GM10266 (cell line): ENCODE measurements at regions not wholly inside any gene's neighbourhood (a gene's known extent, or its start where the extent isn't known, plus 50 kb on each side); places are given as distances from the start of the nearest gene placed in this dataset.

Experiments used
- DNase-seq: peaks from one replicate; pipeline ENCODE4 v3.0.0; 2012; ENCODE audit errors: extremely low spot score
- TF ChIP-seq, protein P1 (sequence below): IDR thresholded peaks from 2 replicates; pipeline ENCODE4 v1.5.1; 2012; ENCODE audit warnings: mild to moderate bottlenecking, low read depth; ENCODE audit not compliant: control insufficient read depth, insufficient read depth; ENCODE audit errors: missing control alignments

DNA sequence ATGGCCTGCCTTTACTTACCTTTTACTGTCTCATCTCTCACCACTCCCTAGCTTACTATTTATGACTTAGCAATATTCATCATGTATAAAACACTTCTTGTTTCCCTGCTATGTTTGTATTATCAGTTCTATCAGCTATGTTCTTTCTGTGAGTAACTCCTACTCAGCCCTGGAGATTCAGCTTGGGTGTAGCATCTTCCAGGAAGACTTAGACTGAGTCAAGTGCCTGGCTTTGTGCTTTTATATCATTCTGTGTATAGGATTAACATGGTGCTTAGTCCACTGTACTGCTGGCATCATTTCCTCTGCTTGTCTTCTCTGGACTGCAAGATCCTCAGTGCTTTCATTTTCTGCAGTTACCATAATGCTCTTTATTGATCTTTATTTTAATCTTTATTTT is 257.8 kb downstream of the BTBD3 start:
- TF ChIP-seq, protein P1, sequence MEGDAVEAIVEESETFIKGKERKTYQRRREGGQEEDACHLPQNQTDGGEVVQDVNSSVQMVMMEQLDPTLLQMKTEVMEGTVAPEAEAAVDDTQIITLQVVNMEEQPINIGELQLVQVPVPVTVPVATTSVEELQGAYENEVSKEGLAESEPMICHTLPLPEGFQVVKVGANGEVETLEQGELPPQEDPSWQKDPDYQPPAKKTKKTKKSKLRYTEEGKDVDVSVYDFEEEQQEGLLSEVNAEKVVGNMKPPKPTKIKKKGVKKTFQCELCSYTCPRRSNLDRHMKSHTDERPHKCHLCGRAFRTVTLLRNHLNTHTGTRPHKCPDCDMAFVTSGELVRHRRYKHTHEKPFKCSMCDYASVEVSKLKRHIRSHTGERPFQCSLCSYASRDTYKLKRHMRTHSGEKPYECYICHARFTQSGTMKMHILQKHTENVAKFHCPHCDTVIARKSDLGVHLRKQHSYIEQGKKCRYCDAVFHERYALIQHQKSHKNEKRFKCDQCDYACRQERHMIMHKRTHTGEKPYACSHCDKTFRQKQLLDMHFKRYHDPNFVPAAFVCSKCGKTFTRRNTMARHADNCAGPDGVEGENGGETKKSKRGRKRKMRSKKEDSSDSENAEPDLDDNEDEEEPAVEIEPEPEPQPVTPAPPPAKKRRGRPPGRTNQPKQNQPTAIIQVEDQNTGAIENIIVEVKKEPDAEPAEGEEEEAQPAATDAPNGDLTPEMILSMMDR = no peak
- no peak for DNase-seq

DNA sequence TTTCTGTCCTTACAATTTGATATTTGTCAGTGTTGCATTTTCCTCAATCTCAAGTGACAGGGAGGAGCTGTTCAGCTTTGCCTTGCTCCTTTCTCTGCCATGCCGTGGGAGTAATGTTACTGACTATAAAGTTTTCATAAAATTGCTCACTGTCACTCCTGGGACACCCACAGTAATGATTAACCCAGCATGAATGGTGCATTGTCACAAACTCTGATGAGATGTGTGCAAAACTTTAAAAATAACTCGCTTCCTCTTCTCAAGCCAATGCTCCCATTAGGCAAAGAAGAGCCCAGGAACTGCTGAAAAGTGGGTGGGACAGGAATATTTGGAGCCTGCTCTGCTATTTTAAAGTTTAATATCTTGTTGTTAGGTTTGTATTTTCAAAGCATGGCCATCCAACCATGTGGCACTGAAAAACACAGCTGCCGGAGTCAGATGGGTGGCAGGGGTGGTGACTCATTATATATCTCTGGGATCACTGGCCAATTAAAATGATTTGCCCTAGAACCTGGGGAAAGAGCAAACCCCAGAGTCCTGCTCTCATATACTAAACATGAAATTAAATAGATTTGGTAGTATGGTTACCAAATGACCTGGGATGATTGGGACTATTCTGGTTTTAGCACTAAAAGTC is 260.1 kb downstream of the BTBD3 start:
- TF ChIP-seq, protein P1 = no peak
- DNase-seq = no peak

DNA sequence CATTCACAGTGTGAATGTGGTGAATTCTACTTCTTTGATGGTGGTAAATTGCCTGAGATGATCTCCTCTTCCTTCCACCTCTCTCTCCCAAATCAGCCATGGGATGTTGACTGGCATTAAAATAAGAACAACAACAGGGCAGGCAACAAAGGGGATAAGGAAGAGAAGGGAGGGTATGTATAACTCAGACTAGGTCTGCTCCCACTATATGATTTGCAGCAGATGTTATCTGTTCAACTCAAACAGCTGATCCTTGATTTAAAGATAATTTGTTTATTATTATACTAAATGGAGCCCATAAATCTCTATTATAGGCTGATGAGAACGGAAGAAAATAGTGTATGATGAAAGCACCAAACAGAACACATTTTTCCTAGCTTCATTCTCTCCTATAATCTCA is 262.0 kb downstream of the BTBD3 start:
- DNase-seq = no peak
- TF ChIP-seq, protein P1 = no peak

DNA sequence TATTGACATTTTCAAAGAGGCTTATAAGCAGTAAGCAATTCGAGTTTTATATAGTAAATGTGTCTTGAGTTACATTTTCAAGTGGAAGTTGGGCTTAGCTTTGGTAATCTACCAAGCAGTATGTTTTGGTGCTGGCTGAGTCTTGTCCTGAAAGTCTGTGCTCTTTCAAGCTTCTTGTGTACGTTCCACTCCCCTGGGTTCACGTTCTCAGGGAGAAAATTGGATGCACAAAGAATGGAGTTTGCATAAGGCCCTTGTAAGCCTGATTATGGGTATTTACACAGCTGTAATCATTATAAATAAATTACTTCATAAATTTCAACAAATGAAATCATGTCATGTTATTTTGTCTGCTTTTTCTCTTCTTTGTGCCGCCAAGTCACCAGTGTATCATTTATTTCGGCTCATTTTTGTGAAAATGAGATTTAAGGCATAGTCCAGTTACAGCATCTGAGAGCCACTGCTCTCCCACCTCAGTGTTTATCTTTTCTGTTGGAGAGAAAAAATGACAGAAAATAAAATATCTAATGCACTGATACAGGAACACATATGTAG is 262.5 kb downstream of the BTBD3 start:
- TF ChIP-seq, protein P1 = no peak
- DNase-seq = no peak

DNA sequence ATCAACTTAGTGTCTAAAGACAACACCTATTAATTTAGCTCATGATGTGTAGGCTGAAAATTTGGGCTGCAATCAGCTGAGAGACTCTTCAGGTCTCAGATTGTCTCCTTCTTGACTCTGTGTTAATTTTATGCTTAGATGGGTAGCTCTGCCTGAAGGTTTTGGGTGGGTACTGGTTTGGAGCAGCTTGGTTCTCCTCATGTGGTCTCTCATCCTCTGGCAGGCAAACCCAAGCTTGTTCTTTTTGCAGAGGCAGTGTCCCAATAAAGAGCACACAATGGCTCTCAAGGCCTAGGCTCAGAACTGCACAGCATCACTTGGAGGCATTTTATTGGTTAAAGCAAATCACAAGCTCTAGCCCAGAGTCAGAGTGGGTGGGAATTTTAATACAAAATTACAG is 280.6 kb downstream of the BTBD3 start:
- TF ChIP-seq, protein P1 = no peak
- no peak for DNase-seq

DNA sequence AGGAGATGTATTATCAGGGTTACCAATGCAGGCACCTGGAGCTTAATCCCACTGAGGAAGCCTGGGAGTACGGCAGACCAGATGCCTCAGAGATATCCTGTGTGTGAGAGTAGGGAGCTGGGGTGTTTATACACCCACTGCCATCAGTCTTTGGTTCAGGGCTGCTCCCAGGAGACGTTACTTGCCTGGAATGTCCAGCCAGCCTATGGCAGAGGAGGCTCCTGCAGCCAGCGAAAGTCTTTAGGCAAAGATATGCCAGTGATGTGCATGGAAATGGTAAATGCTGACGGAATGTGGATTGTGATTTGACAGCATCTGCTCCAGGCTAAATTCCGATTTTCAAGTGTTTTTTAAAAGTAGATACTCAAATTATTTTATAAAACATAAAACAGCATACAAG is 282.0 kb downstream of the BTBD3 start:
- no peak for DNase-seq
- TF ChIP-seq, protein P1 = no peak

DNA sequence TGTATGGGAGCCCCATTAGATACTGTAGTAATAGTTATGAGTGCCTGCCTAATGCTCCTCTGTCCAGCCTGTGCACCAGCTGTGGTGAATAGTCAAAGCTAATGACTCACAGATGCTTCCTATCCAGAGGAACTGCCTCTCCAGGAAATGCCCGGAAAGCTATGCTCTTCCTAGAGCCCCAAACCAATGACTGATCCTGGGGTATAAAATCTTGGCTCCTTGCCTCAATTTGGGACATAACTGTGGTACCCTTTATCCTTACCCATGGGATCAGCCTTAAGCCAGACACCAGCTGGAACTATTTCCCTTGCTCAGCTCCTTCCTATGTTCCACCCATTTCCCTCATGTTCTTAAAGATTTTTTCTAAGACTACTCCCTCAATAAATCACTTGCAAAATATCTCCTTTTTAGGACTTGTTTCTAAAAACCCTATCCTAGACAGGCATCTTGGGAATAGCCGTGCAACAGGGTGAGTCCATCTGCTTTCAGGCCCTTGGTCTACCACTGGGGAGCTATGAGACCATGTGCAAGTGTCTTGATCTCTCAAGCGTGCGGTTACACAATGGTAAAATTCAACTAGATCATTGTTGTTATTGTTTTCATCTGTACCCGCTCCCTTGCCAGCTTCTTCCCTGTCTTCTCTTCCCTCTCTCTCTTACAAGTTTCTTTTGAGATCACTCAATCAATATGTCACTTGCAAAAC is 283.7 kb downstream of the BTBD3 start:
- TF ChIP-seq, protein P1 = no peak
- no peak for DNase-seq
